GM12892 (cell line): ENCODE measurements at regions not wholly inside any gene's neighbourhood (a gene's known extent, or its start where the extent isn't known, plus 50 kb on each side); places are given as distances from the start of the nearest gene placed in this dataset.
"Not testable (repeated sequence)": the region's sequence is repeated elsewhere in the genome, so short reads cannot be mapped to it uniquely, and the experiment has no call there.

Source experiments
- POLR2A ChIP-seq: IDR thresholded peaks from 2 replicates; pipeline ENCODE4 v1.6.1; 2011; ENCODE audit warnings: low read depth, low read length, control low read depth
- POLR2AphosphoS5 ChIP-seq: IDR thresholded peaks from 2 replicates; pipeline ENCODE4 v1.6.1; 2011; ENCODE audit warnings: low read depth, low read length, control low read depth
- TAF1 ChIP-seq: IDR thresholded peaks from 2 replicates; pipeline ENCODE4 v1.6.1; 2011; ENCODE audit warnings: low read depth, mild to moderate bottlenecking, control low read depth, low read length, borderline replicate concordance

DNA sequence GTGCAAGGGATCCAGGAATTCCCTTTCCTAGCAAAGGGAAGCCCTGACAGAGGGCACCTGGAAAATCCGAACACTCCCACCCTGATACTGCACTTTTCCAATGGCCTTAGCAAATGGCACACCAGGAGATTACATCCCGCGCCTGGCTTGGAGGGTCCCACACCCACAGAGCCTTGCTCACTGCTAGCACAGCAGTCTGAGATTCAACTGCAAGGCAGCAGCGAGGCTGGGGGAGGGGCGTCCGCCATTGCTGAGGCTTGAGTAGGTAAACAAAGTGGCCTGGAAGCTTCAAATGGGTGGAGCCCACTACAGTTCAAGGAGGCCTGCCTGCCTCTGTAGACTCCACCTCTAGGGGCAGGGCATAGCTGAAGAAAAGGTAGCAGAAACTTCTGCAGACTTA lies 888.8 kb downstream of the RPS29 start:
- TF ChIP-seq POLR2A, TAF1, POLR2AphosphoS5: not testable (repeated sequence)
